ENCODE measurements at regions not wholly inside any gene's neighbourhood (a gene's known extent, or its start where the extent isn't known, plus 50 kb on each side); places are given as distances from the start of the nearest gene placed in this dataset.

DNA sequence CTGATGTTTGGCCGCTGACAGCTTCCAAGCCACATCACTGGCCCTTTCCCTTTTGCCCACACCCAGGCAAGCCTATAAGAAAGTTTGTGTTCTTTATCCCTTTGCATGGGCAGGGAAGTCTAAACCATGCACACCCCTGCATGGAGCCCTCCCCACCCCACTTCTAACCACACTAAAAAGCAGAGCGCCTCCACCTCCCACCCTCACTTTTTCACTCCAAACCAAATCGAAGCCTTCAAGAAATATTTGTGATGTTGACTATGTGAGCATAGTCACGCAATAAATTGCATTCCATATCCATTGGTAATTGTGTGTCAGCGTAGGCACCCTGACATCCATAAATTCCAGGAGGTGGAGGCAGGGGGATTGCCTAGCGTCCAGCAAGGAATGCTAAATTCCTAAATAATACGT is 104.4 kb upstream of the LSM14A start:
- H3K27me3 ChIP-seq (replicated peaks; ENCODE audit: insufficient read depth, low read depth, low read length, poor library complexity): peaks cover 19% of the 10 kb centered on the region
- TF ChIP-seq, protein P1, sequence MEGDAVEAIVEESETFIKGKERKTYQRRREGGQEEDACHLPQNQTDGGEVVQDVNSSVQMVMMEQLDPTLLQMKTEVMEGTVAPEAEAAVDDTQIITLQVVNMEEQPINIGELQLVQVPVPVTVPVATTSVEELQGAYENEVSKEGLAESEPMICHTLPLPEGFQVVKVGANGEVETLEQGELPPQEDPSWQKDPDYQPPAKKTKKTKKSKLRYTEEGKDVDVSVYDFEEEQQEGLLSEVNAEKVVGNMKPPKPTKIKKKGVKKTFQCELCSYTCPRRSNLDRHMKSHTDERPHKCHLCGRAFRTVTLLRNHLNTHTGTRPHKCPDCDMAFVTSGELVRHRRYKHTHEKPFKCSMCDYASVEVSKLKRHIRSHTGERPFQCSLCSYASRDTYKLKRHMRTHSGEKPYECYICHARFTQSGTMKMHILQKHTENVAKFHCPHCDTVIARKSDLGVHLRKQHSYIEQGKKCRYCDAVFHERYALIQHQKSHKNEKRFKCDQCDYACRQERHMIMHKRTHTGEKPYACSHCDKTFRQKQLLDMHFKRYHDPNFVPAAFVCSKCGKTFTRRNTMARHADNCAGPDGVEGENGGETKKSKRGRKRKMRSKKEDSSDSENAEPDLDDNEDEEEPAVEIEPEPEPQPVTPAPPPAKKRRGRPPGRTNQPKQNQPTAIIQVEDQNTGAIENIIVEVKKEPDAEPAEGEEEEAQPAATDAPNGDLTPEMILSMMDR (conservative IDR thresholded peaks at IDR 0.05; ENCODE audit: low read depth, low read length): no peak
- no peak for TF ChIP-seq EZH2 (IDR thresholded peaks at IDR 0.05; ENCODE audit: borderline replicate concordance, low read depth, low read length, poor library complexity, severe bottlenecking)
- ChIA-PET CTCF (no interaction called here), POLR2A (ENCODE audit: low non-redundant PET) (no interaction called here)
- H3K4me3 ChIP-seq (ENCODE audit: low read depth, low read length, poor library complexity, severe bottlenecking): no peak overlapping the region
- H3K9me3 ChIP-seq (ENCODE audit: low read depth, low read length, poor library complexity, severe bottlenecking): no peaks in the 10 kb centered on the region
- DNase-seq (ENCODE audit: low spot score): no peak
- no TSS peak for BruUV-seq (replicated peaks)
- no peak overlapping the region for H3K27ac ChIP-seq (ENCODE audit: low read depth, low read length, poor library complexity, severe bottlenecking)
- H3K4me1 ChIP-seq (ENCODE audit: insufficient read depth, low read length, poor library complexity, severe bottlenecking): no peaks in the 10 kb centered on the region
- intact Hi-C loops (cut with micrococcal nuclease; ENCODE audit: unreplicated experiment): no loop called here
- H3K36me3 ChIP-seq (ENCODE audit: insufficient read depth, low read length, poor library complexity, severe bottlenecking): no peaks in the 10 kb centered on the region

- H3K4me3 ChIP-seq (ENCODE audit: low read depth, low read length, poor library complexity, severe bottlenecking): no peak overlapping the region
- no TSS peak for BruUV-seq (replicated peaks)
- intact Hi-C loops (cut with micrococcal nuclease; ENCODE audit: unreplicated experiment): no loop called here
- H3K9me3 ChIP-seq (ENCODE audit: low read depth, low read length, poor library complexity, severe bottlenecking): no peaks in the 10 kb centered on the region
- no peak overlapping the region for H3K27ac ChIP-seq (ENCODE audit: low read depth, low read length, poor library complexity, severe bottlenecking)
- peaks cover 28% of the 10 kb centered on the region for H3K27me3 ChIP-seq (replicated peaks; ENCODE audit: insufficient read depth, low read depth, low read length, poor library complexity)
- no peaks in the 10 kb centered on the region for H3K4me1 ChIP-seq (ENCODE audit: insufficient read depth, low read length, poor library complexity, severe bottlenecking)
- TF ChIP-seq EZH2 (IDR thresholded peaks at IDR 0.05; ENCODE audit: borderline replicate concordance, low read depth, low read length, poor library complexity, severe bottlenecking): no peak
- TF ChIP-seq, protein P1 (conservative IDR thresholded peaks at IDR 0.05; ENCODE audit: low read depth, low read length): no peak
- DNase-seq (ENCODE audit: low spot score): no peak
- no peaks in the 10 kb centered on the region for H3K36me3 ChIP-seq (ENCODE audit: insufficient read depth, low read length, poor library complexity, severe bottlenecking)
- CTCF ChIA-PET: interaction anchor here (0.7 kb wide), 1 partner anchor 45 kb away, joined by 3 read pairs; no protein-coding TSS in a partner anchor
- POLR2A ChIA-PET (ENCODE audit: low non-redundant PET): no interaction called here
These were observed 96.6 kb upstream of the LSM14A start for GRCh38 chr19:34075661-34076091.

GRCh38 chr19:34082289-34083077 is 89.8 kb upstream of the LSM14A start:
- no peaks in the 10 kb centered on the region for H3K27me3 ChIP-seq (replicated peaks; ENCODE audit: insufficient read depth, low read depth, low read length, poor library complexity)
- DNase-seq (ENCODE audit: low spot score): no peak
- H3K9me3 ChIP-seq (ENCODE audit: low read depth, low read length, poor library complexity, severe bottlenecking): no peaks in the 10 kb centered on the region
- no TSS peak for BruUV-seq (replicated peaks)
- CTCF ChIA-PET: no interaction called here
- H3K4me1 ChIP-seq (ENCODE audit: insufficient read depth, low read length, poor library complexity, severe bottlenecking): no peaks in the 10 kb centered on the region
- no peak overlapping the region for H3K27ac ChIP-seq (ENCODE audit: low read depth, low read length, poor library complexity, severe bottlenecking)
- no peak overlapping the region for H3K4me3 ChIP-seq (ENCODE audit: low read depth, low read length, poor library complexity, severe bottlenecking)
- POLR2A ChIA-PET (ENCODE audit: low non-redundant PET): no interaction called here
- H3K36me3 ChIP-seq (ENCODE audit: insufficient read depth, low read length, poor library complexity, severe bottlenecking): no peaks in the 10 kb centered on the region
- intact Hi-C loops (cut with micrococcal nuclease; ENCODE audit: unreplicated experiment): no loop called here
- TF ChIP-seq, protein P1 (conservative IDR thresholded peaks at IDR 0.05; ENCODE audit: low read depth, low read length): no peak
- TF ChIP-seq EZH2 (IDR thresholded peaks at IDR 0.05; ENCODE audit: borderline replicate concordance, low read depth, low read length, poor library complexity, severe bottlenecking): no peak

All from A673 (cell line).